ENCODE measurements at regions not wholly inside any gene's neighbourhood (a gene's known extent, or its start where the extent isn't known, plus 50 kb on each side); places are given as distances from the start of the nearest gene placed in this dataset.
A peak's percentile ranks its signal among the peaks of the same experiment; 100 is the strongest.

DNA sequence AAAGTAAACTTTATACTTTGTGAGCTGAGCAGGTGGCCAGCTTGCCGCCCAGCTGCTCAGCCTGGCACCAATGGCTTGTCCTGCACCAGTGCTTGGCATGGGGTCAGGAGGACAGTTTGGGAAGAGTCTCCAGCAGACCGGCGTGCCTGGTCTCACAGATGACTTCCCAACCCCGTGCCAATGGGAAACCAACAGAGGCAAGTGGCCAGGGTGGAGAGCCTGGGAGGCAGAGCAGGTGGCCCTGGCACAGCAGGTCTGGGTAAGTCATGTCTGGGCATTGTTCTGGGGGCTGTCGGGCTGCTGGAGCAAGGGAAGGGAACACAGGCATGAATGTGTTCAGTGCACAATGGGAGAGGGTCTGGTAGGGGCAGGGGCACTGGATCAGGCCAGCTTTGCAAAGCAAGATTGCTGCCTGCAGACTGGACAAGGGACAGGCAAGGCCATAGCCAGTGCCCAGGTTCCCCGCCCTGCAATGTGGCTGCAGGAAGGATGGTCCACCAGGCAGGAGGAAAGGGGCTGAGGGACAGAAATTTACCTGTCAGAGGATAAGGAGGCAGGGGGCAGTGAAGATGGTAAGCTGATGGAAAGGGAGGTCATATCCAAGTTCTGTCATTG, 76.2 kb upstream of the ALDH1B1 start:
- intact Hi-C loops (cut with DNase I) = no loop called here
- no peak for DNase-seq (ENCODE audit: low spot score)

DNA sequence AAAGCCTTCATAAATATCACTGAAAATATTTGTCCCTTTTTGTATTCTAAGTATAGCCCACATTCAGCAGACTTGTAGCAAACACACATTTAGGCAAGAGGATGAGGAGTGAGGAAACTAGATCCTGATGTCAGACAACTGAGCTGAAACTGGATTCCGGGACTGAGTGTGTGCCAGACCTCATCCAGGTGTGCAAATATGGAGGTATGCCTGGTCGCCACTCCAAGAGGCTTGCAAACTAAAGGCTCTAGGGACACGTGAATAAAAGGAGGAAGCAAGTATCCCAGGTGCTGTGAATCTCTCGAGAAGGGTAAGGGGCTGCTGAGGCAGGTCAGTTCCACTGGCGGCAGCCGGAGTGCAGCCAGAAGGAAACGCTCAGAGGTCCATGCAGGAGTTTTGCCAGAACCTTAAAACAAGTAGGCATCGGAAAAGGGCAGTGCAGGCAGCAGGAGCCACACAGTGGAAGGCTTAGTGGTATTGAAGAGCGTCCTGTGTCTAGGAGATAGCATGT, 77.4 kb upstream of the ALDH1B1 start:
- intact Hi-C loops (cut with DNase I) = no loop called here

DNA sequence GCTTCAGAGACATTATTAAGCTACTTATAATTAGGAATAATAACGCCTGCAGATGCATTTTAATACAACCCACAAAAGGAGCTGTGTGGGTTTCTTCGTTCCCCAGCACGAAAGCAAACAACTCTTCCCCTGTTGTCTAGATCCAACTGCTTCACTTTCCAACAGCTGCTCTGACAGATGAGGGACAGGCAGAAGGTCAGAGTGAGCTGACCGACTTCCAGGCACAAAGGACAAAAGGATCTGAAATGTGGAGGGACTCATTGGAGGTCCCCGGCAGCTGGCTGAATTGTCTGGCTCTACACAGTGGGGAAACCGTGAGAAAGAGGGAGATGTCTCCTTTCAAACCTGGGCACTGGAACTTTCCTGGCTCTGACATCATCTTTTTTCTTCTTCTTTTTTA, 79.1 kb upstream of the ALDH1B1 start:
- intact Hi-C loops (cut with DNase I) = loop anchor here (5.0 kb wide), 1 partner anchor 49 kb away; no protein-coding TSS in a partner anchor
- no peak for DNase-seq (ENCODE audit: low spot score)

More for the DNA sequence above, 77.4 kb upstream of the ALDH1B1 start:
- no peak for DNase-seq (ENCODE audit: low spot score)

DNA sequence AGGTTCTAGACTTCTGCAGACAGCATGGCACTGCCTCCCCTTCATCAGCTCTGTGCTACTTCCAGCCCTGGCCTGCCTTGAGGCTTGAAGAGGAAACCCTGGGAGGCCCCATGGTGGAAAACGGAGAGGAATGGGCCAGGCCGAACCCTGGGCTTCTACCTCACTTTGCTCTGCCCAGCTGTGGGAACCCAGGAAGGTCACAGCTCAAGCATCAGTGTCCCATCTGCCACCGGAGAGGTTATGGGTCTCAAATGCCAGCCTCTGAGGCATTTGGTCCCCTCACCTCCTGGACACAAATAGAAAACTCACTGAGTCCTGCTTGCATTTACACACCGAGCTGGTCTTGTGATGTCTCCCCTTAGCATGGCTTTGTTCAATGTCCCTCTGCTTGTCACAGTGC, 80.1 kb upstream of the ALDH1B1 start:
- intact Hi-C loops (cut with DNase I) = loop anchor here (5.0 kb wide), 1 partner anchor 50 kb away; no protein-coding TSS in a partner anchor
- DNase-seq (ENCODE audit: low spot score) = no peak

DNA sequence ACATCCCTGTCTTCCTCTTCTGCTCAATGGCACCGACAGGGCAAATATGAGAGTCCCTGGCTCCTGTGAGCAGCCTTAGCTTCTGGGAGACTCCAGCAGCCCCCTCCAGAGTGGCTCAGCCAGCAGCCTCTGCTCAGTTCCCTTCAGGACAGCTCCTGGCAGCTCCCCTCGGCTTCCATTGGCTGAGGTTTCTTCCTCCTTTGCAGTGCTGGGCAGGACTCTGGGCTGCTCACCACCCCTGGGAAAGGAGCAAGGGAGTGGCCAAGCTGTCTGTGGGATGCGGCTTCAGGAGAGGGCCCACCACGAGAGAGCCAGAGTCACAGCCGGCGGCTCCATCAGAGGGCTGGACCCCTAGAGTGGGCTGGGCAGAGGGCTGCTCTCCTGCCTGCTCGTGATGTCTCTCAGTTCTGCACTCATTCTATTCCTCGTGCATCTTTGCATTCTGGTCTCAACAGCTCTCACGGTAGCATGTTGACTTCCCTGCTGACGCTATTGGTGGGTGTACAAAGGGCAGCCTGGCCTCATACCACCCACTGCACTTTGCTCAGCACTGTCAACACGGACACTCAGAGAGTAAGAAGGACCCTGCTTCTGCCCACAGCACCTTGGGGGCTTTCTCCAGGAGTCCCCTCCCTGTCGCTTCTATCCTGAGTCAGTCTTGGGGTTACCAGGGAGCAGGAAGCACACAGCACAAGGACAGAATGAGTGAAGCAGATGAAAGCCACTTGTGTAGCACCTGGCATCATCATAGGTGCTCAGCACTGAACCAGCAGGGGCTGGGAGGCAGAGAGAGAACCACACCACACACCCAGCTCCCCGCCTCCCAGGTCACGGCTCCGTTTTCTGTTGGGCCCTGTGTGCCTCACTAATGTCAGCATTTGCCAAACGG, 80.9 kb upstream of the ALDH1B1 start:
- intact Hi-C loops (cut with DNase I) = loop anchor here (5.0 kb wide), 1 partner anchor 51 kb away; no protein-coding TSS in a partner anchor
- no peak for DNase-seq (ENCODE audit: low spot score)

DNA sequence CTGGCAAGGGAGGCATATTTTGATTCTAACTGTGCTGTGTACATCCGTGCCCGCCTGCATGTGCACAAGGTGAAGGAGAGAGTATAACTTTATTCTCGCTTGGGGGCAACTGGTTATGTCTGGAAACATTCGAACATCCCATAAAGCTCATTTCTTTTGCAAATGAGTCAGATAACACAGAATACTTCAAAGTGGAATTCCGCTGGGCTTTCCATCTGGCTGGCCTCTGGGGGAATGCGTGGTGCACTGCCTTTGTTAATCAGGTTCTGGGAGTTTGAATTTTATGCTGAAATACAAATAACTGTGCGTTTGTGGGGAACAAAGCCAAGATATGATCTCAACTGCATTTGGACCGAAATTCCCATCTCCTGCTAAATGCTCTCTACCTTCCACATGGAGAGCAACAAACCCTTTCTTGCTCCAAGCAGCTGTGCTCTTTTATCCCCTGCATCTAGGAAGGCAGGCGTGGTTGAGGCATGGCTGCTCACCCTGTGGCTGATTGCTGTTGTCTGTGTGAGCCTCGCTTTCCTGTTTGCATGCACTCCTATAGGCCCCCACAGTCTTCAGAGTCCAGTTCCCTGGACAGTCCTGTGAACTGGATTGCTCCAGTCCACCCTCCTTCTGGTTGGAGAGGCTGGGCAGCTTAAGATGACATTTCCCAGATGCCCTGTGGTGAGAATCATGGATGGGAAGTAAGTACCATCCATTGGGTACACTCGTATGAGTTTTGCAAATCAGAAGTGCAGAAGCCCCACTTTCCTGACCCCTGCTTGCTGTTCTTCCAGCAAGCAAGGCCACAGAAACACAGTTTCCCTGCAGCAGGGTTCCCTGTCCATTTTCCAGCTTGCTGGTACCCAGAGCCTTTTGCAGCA, 82.9 kb upstream of the ALDH1B1 start:
- intact Hi-C loops (cut with DNase I) = loop anchor here (5.0 kb wide), 1 partner anchor 53 kb away; no protein-coding TSS in a partner anchor
- DNase-seq (ENCODE audit: low spot score) = no peak

DNA sequence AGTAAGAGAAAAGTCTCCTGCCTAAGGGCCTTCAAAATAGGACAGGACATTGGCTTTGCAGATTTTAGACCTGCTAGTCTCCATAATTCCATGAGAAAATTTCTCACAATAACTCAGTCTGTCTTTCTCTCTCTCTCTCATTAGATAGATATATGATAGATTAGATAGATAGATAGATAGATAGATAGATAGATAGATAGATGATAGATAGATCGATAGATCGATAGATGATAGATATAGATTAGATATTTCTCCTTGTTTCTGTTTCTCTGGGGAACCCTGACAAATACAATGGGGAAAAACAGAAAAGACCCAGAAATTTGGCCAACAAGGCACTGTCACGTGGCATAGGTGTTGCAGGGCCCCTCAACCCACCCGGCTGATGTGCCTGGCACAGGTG, 84.4 kb upstream of the ALDH1B1 start:
- DNase-seq (ENCODE audit: low spot score) = no peak
- intact Hi-C loops (cut with DNase I) = no loop called here

DNA sequence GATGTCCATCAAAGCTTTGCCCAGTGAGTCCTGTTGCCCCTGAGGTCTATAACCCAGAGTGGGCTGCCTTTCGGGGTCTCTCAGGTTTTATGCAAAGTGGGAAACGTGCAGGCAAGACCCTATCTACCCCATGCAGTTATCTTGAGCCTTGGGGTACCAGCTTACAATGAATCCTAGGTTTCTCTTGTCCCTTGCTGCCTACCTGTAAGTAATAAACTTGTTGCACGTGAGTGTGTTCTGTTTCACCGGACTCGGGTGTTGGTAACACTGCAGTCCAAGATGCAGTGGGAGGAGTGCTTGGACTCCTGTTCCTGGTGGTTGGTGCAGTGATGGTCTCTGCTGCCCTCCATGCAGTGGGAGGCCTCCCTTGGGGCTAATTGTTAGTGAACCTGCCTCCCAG, 85.6 kb upstream of the ALDH1B1 start:
- intact Hi-C loops (cut with DNase I) = no loop called here
- DNase-seq (ENCODE audit: low spot score) = no peak

DNA sequence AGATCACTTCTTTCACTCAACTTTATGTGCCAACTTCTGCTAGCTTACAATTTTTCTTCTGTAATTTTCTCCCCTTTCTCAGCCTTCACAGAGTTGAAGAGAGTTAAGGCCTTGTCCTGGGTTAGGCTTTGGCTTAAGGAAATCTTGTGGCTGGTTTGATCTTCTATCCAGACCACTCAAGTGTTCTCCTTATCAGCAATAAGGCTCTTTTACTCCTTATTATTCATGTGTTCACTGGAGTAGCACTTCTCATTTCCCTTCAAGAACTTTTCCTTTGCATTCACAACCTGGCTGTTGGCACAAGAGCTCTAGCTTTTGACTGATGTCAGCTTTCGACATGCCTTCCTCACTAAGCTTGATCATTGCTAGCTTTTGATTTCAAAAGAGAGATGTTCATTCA, 86.9 kb upstream of the ALDH1B1 start:
- intact Hi-C loops (cut with DNase I) = no loop called here
- DNase-seq (ENCODE audit: low spot score) = no peak

DNA sequence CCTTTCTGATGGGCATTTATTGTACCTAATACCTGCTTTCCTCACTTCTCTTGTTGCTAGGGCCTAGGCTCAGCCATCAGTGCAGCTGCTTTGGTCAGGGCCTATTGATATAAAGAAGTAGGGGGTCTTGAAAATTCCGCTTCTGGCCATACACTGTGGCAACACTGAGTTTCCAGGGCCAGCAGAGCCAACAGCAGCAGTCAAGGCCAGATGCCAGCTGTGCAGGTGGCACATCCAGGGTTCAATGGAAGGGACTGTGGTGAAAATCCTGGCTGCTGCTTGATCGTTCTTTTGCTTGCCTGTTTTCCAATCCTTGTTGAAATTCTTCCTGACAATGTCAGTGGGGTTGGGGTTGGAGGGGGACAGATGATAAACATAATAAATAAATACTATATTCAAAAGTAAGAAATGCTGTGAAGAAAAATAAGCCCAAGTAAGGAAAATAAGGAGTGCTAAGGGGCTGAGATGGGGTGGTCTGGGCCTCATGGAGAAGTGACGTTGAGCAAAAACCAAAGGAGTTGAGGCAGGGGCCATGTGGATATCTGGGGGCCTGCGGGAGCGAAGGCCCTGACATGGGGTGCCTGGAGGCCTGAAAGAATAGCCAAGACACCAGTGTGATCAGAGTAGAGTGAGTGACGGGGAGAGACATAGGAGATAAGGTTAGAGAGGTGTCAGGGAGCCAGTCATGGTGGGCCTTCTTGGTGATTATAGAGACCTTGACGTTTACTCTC, 91.0 kb upstream of the ALDH1B1 start:
- intact Hi-C loops (cut with DNase I) = no loop called here
- DNase-seq (ENCODE audit: low spot score) = no peak

DNA sequence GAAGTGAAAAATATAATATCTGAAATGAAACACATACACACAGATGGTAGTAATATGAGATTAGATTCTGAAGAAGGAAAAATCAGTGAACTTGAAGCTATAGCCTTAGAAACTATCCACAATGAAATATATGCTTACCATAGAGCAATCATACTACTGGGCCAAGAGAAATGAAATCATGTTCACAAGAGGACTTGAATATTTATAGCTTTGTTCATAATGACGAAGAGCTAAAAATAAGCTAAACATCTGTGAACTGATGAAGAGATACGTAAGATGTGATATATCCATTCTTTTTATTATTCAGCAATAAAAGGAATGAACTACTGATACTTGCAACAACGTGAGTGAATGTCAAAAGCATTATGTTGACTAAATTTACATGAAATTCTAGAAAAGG, 92.6 kb upstream of the ALDH1B1 start:
- intact Hi-C loops (cut with DNase I) = no loop called here
- no peak for DNase-seq (ENCODE audit: low spot score)

DNA sequence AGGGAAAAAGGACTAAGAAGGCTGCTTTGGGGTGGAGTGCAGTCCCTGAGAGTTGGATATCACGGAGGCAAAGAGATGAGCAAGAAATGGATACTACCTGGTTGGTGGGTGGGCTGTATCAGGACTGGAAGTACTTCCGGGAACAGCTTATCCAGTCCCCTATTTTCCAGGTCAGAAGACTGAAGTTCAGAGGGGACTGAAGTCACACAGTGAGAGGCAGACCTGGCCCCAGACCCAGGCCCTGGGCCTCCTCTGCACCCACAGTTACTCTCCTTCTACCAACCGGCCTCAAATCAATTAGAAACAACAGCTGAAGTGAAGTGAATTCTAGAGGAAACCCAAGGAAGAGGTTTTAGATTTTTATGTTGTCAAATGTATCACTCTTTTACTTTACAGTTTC, 93.6 kb upstream of the ALDH1B1 start:
- no peak for DNase-seq (ENCODE audit: low spot score)
- intact Hi-C loops (cut with DNase I) = no loop called here

DNA sequence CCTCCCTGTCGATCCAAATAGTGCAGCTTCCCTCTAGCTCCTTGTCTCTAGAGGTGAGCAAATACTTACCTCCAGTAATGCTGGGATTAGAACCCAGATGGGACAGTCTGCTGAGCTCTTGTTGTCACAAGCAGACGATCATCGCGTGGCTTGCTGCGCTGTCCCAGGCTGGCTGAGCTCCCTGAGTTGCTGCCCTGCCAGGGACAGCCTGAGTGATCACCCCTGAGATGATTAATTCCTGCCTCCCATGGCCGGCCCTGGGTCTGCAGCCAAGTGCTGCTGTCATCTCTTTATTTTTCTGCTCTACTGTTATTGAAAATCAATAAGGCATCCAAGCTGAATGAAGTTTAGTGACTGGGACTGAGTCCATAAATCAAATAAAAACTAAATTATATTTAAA, 94.0 kb upstream of the ALDH1B1 start:
- intact Hi-C loops (cut with DNase I) = no loop called here

DNA sequence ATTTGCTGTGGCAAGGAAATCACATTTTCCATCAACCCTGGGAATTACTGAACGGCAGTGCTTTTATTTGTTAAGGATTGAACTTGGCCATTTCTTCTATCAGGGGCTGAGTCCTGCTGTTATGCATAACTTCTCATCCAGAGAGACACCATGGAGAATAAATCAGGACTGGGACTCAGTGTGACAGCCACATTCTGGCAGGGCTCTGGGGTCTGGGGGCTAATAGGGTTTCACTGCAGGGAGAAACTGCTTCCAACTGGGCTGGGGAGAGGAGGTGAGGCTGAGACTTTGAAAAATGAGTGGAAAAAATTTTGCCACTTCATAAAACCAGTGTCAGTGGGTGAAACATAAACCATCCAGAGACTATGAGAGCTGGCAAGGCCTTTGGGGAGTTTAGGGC, 95.7 kb upstream of the ALDH1B1 start:
- intact Hi-C loops (cut with DNase I) = no loop called here
- no peak for DNase-seq (ENCODE audit: low spot score)

More for the DNA sequence above, 94.0 kb upstream of the ALDH1B1 start:
- DNase-seq (ENCODE audit: low spot score) = no peak

DNA sequence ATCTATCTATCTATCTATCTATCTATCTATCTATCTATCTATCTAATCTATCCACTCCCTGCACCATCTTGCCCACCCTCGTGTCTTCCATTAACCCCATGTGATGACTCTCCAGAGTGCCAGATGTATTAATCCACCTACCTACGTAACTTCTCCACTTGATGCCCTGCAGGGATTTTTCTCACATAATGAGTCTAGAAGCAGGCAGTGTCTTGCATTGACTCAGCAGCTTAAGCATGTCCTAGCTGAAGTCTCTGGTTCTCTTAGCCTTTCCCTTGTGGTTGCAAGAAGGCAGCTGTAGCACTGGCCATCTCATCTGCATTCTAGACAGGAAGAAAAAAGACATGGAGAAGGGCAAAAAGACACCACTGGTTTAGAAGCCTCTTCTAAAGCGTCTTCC, 96.7 kb upstream of the ALDH1B1 start:
- DNase-seq (ENCODE audit: low spot score) = no peak
- intact Hi-C loops (cut with DNase I) = no loop called here

DNA sequence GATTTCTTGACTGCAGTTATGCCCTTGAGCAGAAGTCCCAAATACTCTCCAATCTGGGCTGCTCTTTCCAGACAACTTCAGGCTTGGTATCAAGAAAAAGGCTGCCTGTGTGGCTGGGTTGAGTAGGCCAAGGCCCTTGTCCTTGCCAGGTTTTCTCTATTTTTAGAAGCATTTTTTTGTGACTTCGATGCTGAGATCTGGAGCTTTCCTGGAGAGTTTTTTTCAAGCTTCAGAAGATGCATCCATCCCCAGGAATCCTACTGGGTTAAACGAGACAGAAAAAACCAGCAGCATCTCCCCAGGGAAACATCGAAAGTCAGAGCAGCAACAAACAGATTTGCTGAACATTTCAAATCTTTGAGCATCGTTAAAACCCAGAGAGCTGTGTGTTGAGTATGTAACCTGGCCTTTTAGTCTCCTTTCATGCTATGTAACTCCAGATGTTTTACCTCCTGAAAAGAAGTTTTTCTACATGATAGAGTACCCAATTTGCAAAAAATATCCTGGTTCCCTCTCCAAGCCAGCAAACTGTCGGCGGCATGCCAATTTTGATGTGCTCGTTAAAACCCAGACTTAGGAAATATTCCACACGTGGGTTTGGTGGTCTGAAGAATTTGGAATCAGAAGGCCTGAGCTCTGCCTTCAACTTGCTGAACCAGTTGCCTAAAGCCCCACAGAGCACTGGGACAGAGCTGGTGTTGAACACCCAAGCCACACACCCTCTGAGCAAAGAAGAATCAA, 98.1 kb upstream of the ALDH1B1 start:
- DNase-seq (ENCODE audit: low spot score) = peak; percentile 56
- intact Hi-C loops (cut with DNase I) = no loop called here

DNA sequence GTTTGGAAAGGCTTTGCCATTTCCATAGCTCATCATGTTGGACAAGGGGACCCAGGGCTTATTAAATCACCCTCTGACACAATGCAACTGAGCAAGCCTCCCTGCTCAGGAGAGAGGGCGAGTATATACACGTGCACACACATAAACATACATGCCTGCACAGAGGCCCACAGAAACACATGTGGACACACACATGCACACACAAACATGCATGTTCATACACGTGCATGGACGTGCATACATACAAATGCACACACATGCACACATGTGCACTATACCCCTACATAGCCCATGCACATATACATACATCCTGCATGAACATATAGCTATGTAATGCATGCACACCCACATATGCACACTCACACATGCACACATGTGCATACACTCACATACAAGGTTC, 99.5 kb upstream of the ALDH1B1 start:
- intact Hi-C loops (cut with DNase I) = no loop called here
- DNase-seq (ENCODE audit: low spot score) = peak; percentile 19

DNA sequence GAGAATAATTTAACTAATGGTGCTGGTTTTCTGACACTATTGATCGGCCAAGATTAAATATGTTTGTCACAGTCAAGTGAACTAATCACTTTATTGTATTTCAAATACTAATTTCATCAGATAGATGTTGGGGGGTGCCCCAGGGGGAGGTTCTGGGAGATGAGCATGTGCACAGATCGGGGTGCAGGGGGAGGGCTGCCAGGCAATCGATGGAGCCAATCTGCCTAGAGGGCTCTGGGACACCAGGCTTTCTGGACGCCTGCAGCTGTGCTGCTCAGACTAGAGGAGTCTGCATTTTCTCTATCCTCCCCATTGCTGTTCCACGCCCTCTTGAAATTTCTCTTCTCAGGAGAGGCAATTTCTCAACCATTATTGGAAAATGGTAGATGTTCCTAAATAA, 100.0 kb upstream of the ALDH1B1 start:
- DNase-seq (ENCODE audit: low spot score) = peak; percentile 56
- intact Hi-C loops (cut with DNase I) = no loop called here

DNA sequence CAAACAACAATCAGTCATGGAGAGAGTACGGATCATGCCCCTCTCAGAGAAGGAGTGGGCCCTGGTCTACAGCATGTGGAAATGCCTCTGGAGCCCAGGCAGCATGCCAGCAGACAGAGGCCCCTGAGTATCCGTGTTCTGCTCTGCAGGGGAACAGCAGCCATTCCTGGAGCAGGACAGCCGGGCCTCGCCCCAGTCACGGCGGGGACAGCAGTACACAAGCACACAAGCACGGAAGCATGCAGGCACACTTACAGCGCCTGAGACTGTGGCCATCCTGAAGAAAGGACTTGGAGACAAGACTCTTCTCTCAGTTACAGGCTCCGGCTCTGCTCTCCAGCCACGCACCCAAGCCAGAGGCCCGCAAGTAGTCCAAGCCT, 102.6 kb upstream of the ALDH1B1 start:
- no peak for DNase-seq (ENCODE audit: low spot score)
- intact Hi-C loops (cut with DNase I) = no loop called here
